Erythroblast (primary cell): ENCODE measurements at regions not wholly inside any gene's neighbourhood (a gene's known extent, or its start where the extent isn't known, plus 50 kb on each side); places are given as distances from the start of the nearest gene placed in this dataset.

Experiments
- GATA1 ChIP-seq: IDR thresholded peaks from 2 replicates; pipeline ENCODE4 v1.6.1; 2011; ENCODE audit warnings: low read depth, mild to moderate bottlenecking, control low read depth, low read length, moderate library complexity
- POLR2A ChIP-seq: IDR thresholded peaks from 2 replicates; pipeline ENCODE4 v1.6.1; 2011; ENCODE audit warnings: mild to moderate bottlenecking, low read length

DNA sequence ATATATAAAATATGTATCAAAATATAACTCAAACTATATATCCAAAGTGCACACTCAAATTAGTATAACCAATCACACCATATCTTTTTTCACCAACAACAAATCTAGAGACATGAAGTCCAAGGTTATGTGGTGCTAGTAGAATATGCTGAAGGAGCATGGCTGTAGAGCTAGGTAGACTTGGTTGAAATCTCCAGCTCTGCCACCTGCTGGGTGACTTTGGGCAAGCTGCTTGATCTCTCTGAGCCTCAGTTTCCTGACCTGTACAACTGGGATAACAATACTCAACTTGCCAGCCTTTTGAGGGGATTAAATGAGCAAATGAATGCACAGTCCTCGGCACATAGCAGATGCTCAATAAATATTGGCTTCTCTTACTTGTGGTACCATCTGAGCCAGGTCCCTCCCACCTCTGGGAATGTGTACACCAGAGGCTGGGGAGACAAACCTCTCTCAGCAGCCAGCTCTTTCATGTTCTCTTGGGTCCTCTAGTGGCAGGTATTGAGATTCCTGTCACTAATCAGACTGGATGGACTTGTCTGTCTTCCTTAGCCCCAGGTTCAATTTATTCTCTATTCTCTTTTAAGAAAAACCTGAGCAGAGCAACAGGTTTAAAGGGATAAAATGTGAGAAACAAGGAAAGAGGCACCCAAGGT is 94.3 kb upstream of the PDE1C start:
- TF ChIP-seq POLR2A (no peak), GATA1 (no peak)
